ENCODE measurements at regions not wholly inside any gene's neighbourhood (a gene's known extent, or its start where the extent isn't known, plus 50 kb on each side); places are given as distances from the start of the nearest gene placed in this dataset.
"Not testable (repeated sequence)": the region's sequence is repeated elsewhere in the genome, so short reads cannot be mapped to it uniquely, and the experiment has no call there.

DNA sequence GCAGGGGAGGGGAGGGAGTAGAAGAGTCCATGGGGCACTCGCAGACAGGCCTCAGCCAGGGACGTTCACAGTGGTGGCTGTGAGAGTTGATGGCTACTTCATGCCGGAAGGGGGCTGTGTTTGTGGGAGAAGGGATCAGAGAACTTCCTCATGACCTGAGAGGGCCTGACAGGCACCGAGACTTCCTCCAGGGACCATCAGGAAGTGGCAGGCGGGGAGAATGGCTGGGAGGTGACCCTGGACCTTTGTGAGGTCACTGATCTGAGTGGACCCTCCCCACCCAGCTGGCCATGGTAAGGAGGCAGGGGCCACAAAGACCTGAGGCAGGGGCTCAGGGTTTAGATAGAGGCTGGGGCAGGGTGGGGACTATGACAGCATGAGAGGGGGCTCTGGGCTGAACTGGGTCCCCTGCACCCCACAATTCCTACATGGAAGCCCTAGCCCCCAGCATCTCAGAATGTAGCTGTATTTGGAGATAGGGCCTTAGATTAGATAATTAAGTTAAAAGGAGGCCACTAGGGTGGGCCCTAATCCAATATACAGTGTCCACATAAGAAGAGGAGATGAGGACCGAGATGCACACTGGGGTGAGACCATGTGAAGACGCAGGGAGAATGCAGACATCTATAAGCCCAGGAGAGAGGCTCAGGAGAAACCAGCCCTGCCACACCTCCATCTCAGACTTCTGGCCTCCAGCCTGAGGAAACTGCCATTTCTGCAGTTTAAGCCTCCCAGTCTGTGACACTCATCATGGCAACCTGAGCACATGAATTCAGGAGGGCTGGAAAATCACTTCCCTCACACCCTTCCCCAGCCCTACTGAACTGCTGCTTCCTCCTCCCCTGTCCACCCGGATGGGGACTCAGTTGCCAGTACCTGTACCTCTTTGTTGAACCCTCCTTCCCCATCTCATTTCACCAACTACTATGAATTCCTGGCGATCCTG, 273.9 kb upstream of the ZNF32 start:
- no peak overlapping the region for H3K4me3 ChIP-seq
- DNase-seq (ENCODE audit: low spot score in 2 of 2), result no peak
- no peak overlapping the region for H3K27ac ChIP-seq
- H3K4me1 ChIP-seq, result no peaks in the 10 kb centered on the region
- 73 to 77% methylated on average over 9 of the region's 9 CpGs for WGBS, 2 donors
- TF ChIP-seq POLR2A (IDR thresholded peaks at IDR 0.05), result no peak
- no peak for TF ChIP-seq EP300 (IDR thresholded peaks at IDR 0.05)
- no peak for TF ChIP-seq CTCF (IDR thresholded peaks at IDR 0.05)
- no peaks in the 10 kb centered on the region for H3K27me3 ChIP-seq
- no peaks in the 10 kb centered on the region for H3K36me3 ChIP-seq
- H3K9me3 ChIP-seq, result peaks cover 0 to 8% (median 0%) of the 10 kb centered on the region in 4 donors

GRCh38 chr10:43921881-43922280, 273.2 kb upstream of the ZNF32 start:
- 91 to 92% methylated on average over 8 to 9 of the region's 9 CpGs for WGBS, 2 donors
- Histone ChIP-seq H3K4me3 (no peak overlapping the region), H3K27me3 (no peaks in the 10 kb centered on the region), H3K27ac (no peak overlapping the region), H3K4me1 (no peaks in the 10 kb centered on the region), H3K36me3 (no peaks in the 10 kb centered on the region), H3K9me3 (peaks cover 0 to 8% (median 0%) of the 10 kb centered on the region in 4 donors)
- TF ChIP-seq POLR2A (IDR thresholded peaks at IDR 0.05) (no peak), EP300 (IDR thresholded peaks at IDR 0.05) (no peak), CTCF (IDR thresholded peaks at IDR 0.05) (no peak)
- no peak for DNase-seq (ENCODE audit: low spot score in 2 of 2)

- DNase-seq (ENCODE audit: low spot score in 2 of 2), result no peak
- TF ChIP-seq EP300 (IDR thresholded peaks at IDR 0.05) (no peak), CTCF (IDR thresholded peaks at IDR 0.05) (no peak), POLR2A (IDR thresholded peaks at IDR 0.05) (no peak)
- H3K9me3 ChIP-seq, result peaks cover 0 to 8% (median 0%) of the 10 kb centered on the region in 4 donors
- 96 to 100% methylated on average over 6 of the region's 6 CpGs for WGBS, 2 donors
- H3K27me3 ChIP-seq, result no peaks in the 10 kb centered on the region
- no peak overlapping the region for H3K27ac ChIP-seq
- no peaks in the 10 kb centered on the region for H3K36me3 ChIP-seq
- H3K4me1 ChIP-seq, result no peaks in the 10 kb centered on the region
- no peak overlapping the region for H3K4me3 ChIP-seq
These were observed 272.8 kb upstream of the ZNF32 start for GRCh38 chr10:43921478-43921877.

DNA sequence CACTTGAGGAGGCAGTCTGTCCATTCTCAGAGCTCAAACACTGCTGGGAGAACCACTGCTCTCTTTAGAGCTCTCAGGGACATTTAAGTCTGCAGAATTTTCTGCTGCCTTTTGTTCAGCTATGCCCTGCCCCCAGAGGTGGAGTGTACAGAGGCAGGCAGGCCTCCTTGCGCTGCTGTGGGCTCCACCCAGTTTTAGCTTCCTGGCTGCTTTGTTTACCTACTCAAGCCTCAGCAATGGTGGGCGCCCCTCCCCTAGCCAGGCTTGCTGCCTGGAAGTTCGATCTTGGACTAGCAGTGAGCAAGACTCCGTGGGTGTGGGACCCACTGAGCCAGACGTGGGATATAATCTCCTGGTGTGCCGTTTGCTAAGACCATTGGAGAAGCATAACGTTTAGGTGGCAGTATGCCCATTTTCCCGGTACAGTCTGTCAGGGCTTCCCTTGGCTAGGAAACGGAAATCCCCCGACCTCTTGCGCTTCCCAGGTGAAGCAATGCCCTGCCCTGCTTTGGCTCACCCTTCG, 271.6 kb upstream of the ZNF32 start:
- not testable (repeated sequence) for DNase-seq (ENCODE audit: low spot score in 2 of 2); H3K27ac ChIP-seq; H3K4me3 ChIP-seq; H3K36me3 ChIP-seq; H3K27me3 ChIP-seq; H3K4me1 ChIP-seq; H3K9me3 ChIP-seq
- WGBS, 2 donors, result 77 to 83% methylated on average over 12 of the region's 12 CpGs

DNA sequence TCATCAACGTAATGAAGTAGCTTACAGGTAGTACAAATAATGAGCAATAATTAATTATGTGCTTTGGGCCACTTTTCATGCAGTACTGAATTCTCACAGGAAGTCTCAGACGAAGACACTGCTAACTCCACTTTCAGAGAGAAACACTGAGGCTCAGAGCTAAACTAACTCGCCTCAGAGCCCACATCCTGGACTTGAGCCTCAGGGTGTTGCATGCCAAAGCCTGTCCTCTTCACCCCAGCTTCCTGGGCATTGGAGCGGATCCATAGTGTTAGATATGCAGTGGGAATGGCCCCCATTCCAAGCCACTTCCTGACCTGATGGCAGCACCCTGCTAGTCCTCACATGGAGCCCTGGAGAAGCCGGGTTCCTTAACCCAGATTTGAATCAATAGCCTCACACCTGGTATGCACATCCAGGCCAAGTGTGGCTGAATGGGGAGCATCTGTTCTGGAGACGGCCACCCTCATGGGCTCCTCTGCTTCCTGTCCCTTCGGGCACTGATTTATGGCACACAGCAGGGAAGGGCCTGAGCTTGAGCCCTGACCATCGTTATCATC, 265.1 kb upstream of the ZNF32 start:
- TF ChIP-seq CTCF (IDR thresholded peaks at IDR 0.05) (no peak), POLR2A (IDR thresholded peaks at IDR 0.05) (no peak), EP300 (IDR thresholded peaks at IDR 0.05) (no peak)
- no peak overlapping the region for H3K4me3 ChIP-seq
- H3K27ac ChIP-seq, result no peak overlapping the region
- no peak for DNase-seq (ENCODE audit: low spot score in 2 of 2)
- H3K36me3 ChIP-seq, result no peaks in the 10 kb centered on the region
- WGBS, 2 donors, result 86 to 90% methylated on average over 7 to 8 of the region's 8 CpGs
- no peaks in the 10 kb centered on the region for H3K4me1 ChIP-seq
- H3K27me3 ChIP-seq, result no peaks in the 10 kb centered on the region
- H3K9me3 ChIP-seq, result no peaks in the 10 kb centered on the region

Measured in tibial nerve (tissue), 4 donors.